Gastroesophageal sphincter (tissue), 4 donors: ENCODE measurements at regions not wholly inside any gene's neighbourhood (a gene's known extent, or its start where the extent isn't known, plus 50 kb on each side); places are given as distances from the start of the nearest gene placed in this dataset.

ENCODE experiments used
- ATAC-seq: fragments of 150-250 bp; one replicate; pipeline ENCODE4 v1.9.1; 2016; ENCODE audit warnings: mild to moderate bottlenecking, moderate library complexity
- H3K27ac ChIP-seq, 4 donors: fragments of 200-600 bp; sonication (generic) in 3 of 4; 1 replicate in 3 of 4; 2 replicates in 1 of 4; pipeline ENCODE4 v1.5.1; 2016 to 2019
- H3K27me3 ChIP-seq: fragments of 200-600 bp; sonication (generic); one replicate; pipeline ENCODE4 v1.5.1; 2019
- H3K36me3 ChIP-seq, 2 donors: fragments of 200-600 bp; sonication (generic); one replicate each; pipeline ENCODE4 v1.5.1; 2019; ENCODE audit warnings: control low read depth in 1 of 2
- H3K4me1 ChIP-seq, 3 donors: fragments of 200-600 bp; sonication (generic); 1 replicate in 2 of 3; 2 replicates in 1 of 3; pipeline ENCODE4 v1.5.1; 2016 to 2019; ENCODE audit warnings: control low read depth in 2 of 3
- H3K4me3 ChIP-seq, 2 donors: fragments of 200-600 bp; sonication (generic); one replicate each; pipeline ENCODE4 v1.5.1; 2019; ENCODE audit warnings: mild to moderate bottlenecking in 1 of 2, moderate library complexity in 1 of 2
- H3K9me3 ChIP-seq, 3 donors: fragments of 200-600 bp; sonication (generic); one replicate each; pipeline ENCODE4 v1.5.1; 2017 to 2019; ENCODE audit warnings: control low read depth in 2 of 3
- CTCF ChIP-seq, 4 experiments: fragments of 200-600 bp in 2 of 4; fragments of 450-650 bp in 2 of 4; sonication (generic) in 1 of 4; IDR thresholded peaks; one replicate each; pipeline ENCODE4 v1.5.1; 2017 to 2019; ENCODE audit warnings: antibody characterized with exemption in 4 of 4, mild to moderate bottlenecking in 2 of 4, moderate library complexity in 2 of 4
- EP300 ChIP-seq: sonication (generic); formaldehyde crosslinking; IDR thresholded peaks from one replicate; pipeline ENCODE4 v1.6.1; 2017; ENCODE audit warnings: antibody characterized with exemption, mild to moderate bottlenecking
- POLR2A ChIP-seq, 2 donors: fragments of 450-650 bp; IDR thresholded peaks; one replicate each; pipeline ENCODE4 v1.6.1; 2017; ENCODE audit warnings: antibody characterized with exemption in 2 of 2, mild to moderate bottlenecking in 2 of 2, moderate library complexity in 1 of 2
- POLR2AphosphoS5 ChIP-seq: sonication (generic); formaldehyde crosslinking; IDR thresholded peaks from one replicate; pipeline ENCODE4 v1.6.1; 2017; ENCODE audit warnings: antibody characterized with exemption
- WGBS, 2 donors: methylation state at CpG; one replicate each; pipeline ENCODE4 v1.1.5; 2018; ENCODE audit warnings: low coverage in 1 of 2; 5-methylcytosine and 5-hydroxymethylcytosine counted together

GRCh38 chr13:99847318-99847750 is 124.2 kb downstream of the ZIC5 start:
- Histone ChIP-seq H3K27me3 (no peaks in the 10 kb centered on the region), H3K4me1 (no peaks in the 10 kb centered on the region), H3K27ac (no peak overlapping the region), H3K36me3 (no peaks in the 10 kb centered on the region), H3K9me3 (no peaks in the 10 kb centered on the region), H3K4me3 (no peak overlapping the region)
- no peak for ATAC-seq
- no peak for TF ChIP-seq POLR2A (IDR thresholded peaks at IDR 0.05)
- no peak for TF ChIP-seq CTCF (IDR thresholded peaks at IDR 0.05)
- no peak for TF ChIP-seq EP300
- TF ChIP-seq POLR2AphosphoS5: no peak
- WGBS, 2 donors: 33 to 63% methylated on average over 1 to 3 of the region's 10 CpGs

DNA sequence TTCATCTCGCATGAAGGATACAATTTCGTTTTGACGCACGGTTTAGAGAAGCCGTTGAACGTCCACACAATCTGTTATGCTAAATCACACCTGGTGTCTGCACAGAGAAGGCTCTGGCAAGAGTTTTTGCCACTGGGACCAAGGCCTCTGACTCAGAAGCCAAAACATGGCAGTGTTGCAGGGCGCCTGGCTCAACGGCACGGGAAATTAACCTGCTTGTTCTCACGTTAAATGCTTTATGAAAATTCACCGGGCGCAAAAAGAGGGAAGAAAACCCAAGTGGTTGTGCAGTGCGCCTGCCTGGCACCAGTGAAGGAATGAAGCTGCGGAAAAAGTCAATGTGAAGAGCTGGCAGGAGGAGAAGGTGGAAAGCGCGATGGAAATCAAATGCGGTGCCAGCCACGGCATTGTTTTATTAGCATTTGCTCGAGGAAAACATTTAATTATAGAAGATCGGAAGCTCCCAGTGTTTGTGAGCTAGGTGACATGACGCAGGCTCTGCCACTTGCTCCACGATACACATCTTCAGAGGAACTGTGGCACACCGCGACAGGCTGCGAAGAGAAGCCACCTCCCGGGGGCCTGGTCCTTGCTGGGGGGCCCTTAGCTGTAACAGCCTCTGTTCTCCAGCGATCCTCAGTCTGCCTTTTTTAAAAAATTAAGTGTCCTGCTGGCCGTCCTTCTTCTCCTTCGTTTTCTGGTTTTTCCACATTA is 126.2 kb downstream of the ZIC5 start:
- 79 to 84% methylated on average over 26 of the region's 29 CpGs for WGBS, 2 donors
- H3K36me3 ChIP-seq: no peaks in the 10 kb centered on the region
- no peak for ATAC-seq
- H3K27me3 ChIP-seq: no peaks in the 10 kb centered on the region
- H3K9me3 ChIP-seq: no peaks in the 10 kb centered on the region
- no peaks in the 10 kb centered on the region for H3K4me1 ChIP-seq
- TF ChIP-seq CTCF (IDR thresholded peaks at IDR 0.05): no peak
- TF ChIP-seq POLR2A (IDR thresholded peaks at IDR 0.05): no peak
- no peak for TF ChIP-seq EP300
- no peak for TF ChIP-seq POLR2AphosphoS5
- H3K27ac ChIP-seq: no peak overlapping the region
- no peak overlapping the region for H3K4me3 ChIP-seq

GRCh38 chr13:99844421-99844820 is 127.1 kb downstream of the ZIC5 start:
- Histone ChIP-seq H3K36me3 (no peaks in the 10 kb centered on the region), H3K27me3 (no peaks in the 10 kb centered on the region), H3K4me3 (no peak overlapping the region), H3K4me1 (no peaks in the 10 kb centered on the region), H3K27ac (no peak overlapping the region), H3K9me3 (no peaks in the 10 kb centered on the region)
- WGBS, 2 donors: 78 to 79% methylated on average over 1 to 8 of the region's 8 CpGs
- TF ChIP-seq CTCF (IDR thresholded peaks at IDR 0.05) (no peak), POLR2A (IDR thresholded peaks at IDR 0.05) (no peak), POLR2AphosphoS5 (no peak), EP300 (no peak)
- no peak for ATAC-seq

DNA sequence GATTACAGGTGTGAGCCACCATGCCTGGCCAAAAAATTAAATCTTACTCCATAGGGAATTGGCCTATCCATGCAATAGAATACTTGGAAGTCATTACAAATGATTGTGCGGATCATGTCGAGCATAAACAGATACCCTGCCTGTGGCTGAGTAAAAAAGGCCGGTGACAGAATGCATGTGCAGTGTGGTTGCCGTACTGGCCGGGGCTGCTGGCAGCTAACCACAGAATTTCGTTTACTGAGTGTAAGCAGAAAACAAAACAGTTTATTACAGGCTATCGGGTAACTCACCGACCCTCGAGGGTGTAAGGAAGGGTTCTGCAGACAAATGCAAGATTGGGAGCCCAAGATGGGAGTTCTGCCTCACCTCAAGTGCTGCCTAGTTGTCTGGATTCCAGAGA is 127.7 kb downstream of the ZIC5 start:
- Histone ChIP-seq H3K4me3 (no peak overlapping the region), H3K9me3 (no peaks in the 10 kb centered on the region), H3K4me1 (no peaks in the 10 kb centered on the region), H3K36me3 (no peaks in the 10 kb centered on the region), H3K27me3 (no peaks in the 10 kb centered on the region), H3K27ac (no peak overlapping the region)
- no peak for ATAC-seq
- 71 to 84% methylated on average over 3 to 7 of the region's 9 CpGs for WGBS, 2 donors
- TF ChIP-seq CTCF (IDR thresholded peaks at IDR 0.05): no peak
- no peak for TF ChIP-seq POLR2AphosphoS5
- TF ChIP-seq POLR2A (IDR thresholded peaks at IDR 0.05): no peak
- no peak for TF ChIP-seq EP300

GRCh38 chr13:99842405-99842804 is 129.2 kb downstream of the ZIC5 start:
- Histone ChIP-seq H3K9me3 (no peaks in the 10 kb centered on the region), H3K27me3 (no peaks in the 10 kb centered on the region), H3K27ac (no peak overlapping the region), H3K4me1 (no peaks in the 10 kb centered on the region), H3K4me3 (no peak overlapping the region), H3K36me3 (no peaks in the 10 kb centered on the region)
- TF ChIP-seq POLR2AphosphoS5 (no peak), POLR2A (IDR thresholded peaks at IDR 0.05) (no peak), EP300 (no peak)
- ATAC-seq: no peak
- 13 to 33% methylated on average over 1 of the region's 1 CpG for WGBS, 2 donors
